VCaP (cell line): ENCODE measurements at regions not wholly inside any gene's neighbourhood (a gene's known extent, or its start where the extent isn't known, plus 50 kb on each side); places are given as distances from the start of the nearest gene placed in this dataset.
"Not testable (repeated sequence)": the region's sequence is repeated elsewhere in the genome, so short reads cannot be mapped to it uniquely, and the experiment has no call there.

Experiments used
- H3K27ac ChIP-seq: fragments of 450-650 bp; 2 replicates; pipeline ENCODE4 v1.5.1; 2017
- TF ChIP-seq, protein P1 (sequence below): fragments of 450-650 bp; conservative IDR thresholded peaks from 2 replicates; pipeline ENCODE4 v1.5.1; 2017; ENCODE audit warnings: mild to moderate bottlenecking, moderate library complexity

DNA sequence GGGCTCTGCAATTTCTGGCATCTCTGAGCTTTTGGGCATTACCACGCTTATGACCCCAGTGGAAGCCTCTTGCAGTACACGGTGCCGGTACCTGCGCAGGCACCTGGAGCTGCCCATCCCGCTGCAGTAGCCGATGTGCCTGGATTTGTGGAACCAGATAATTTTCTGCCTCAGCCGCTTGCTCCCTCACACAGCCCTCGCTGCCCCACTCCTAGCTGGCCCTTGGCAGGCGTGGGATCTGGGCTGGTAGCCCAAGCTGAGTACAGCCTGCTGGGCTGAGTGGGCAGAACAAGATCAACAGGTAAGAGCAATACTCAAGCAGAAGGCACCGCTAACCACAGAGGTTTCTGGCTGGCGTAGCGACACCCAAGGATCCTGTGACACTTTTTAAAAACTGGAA, 1808.8 kb upstream of the ACO1 start:
- H3K27ac ChIP-seq: no peak overlapping the region
- TF ChIP-seq, protein P1, sequence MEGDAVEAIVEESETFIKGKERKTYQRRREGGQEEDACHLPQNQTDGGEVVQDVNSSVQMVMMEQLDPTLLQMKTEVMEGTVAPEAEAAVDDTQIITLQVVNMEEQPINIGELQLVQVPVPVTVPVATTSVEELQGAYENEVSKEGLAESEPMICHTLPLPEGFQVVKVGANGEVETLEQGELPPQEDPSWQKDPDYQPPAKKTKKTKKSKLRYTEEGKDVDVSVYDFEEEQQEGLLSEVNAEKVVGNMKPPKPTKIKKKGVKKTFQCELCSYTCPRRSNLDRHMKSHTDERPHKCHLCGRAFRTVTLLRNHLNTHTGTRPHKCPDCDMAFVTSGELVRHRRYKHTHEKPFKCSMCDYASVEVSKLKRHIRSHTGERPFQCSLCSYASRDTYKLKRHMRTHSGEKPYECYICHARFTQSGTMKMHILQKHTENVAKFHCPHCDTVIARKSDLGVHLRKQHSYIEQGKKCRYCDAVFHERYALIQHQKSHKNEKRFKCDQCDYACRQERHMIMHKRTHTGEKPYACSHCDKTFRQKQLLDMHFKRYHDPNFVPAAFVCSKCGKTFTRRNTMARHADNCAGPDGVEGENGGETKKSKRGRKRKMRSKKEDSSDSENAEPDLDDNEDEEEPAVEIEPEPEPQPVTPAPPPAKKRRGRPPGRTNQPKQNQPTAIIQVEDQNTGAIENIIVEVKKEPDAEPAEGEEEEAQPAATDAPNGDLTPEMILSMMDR: no peak

DNA sequence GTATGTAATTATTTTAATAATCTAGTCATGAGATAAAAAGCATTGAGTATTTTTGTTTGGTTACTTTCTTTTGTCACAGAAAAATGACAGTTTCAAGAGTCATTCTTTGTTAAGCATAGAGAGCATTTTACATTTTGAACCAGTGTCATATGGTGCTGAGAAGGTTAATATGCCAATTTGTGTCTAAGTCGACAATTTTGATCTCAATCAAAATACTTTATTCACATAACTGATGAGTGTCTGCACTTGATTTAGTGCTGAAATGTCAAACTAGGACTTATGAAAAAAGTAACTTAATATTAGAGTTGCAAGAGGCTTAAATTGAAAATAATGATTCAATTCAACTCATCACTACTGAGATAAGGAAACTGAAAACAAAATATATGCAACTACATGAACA, 1804.6 kb upstream of the ACO1 start:
- TF ChIP-seq, protein P1: no peak
- no peak overlapping the region for H3K27ac ChIP-seq

DNA sequence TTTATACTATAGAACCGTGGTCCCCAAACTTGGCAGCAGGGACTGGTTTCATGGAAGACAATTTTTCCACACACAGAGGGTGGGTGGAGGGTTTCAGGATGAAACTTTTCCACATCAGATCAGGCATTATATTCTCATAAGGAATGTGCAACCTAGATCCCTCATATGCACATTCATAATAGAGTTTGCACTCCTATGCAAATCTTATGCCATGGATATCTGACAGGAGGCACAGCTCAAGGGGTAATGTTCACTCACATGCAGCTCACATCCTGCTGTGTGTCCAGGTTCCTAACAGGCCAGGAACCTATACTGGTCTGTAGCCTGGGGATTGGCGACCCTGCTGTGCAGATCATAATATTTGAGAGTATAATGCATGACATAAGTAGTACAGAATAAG, 1802.2 kb upstream of the ACO1 start:
- TF ChIP-seq, protein P1: no peak
- H3K27ac ChIP-seq: no peak overlapping the region

DNA sequence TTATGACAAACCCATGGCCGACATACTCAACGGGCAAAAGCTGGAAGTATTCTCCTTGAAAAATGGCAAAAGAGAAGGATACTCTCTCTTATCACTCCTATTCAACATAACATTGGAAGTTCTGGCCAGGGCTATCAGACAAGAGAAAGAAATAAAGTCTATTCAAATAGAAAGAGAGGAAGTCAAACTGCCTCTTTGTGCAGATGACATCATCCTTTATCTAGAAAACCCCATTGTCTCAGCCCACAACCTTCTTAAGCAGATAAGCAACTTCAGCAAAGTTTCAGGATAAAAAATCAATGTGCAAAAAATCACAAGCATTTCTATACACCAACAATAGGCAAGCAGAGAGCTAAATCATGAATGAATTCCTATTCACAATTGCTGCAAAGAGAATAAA, 1799.9 kb upstream of the ACO1 start:
- no peak overlapping the region for H3K27ac ChIP-seq
- TF ChIP-seq, protein P1: no peak

DNA sequence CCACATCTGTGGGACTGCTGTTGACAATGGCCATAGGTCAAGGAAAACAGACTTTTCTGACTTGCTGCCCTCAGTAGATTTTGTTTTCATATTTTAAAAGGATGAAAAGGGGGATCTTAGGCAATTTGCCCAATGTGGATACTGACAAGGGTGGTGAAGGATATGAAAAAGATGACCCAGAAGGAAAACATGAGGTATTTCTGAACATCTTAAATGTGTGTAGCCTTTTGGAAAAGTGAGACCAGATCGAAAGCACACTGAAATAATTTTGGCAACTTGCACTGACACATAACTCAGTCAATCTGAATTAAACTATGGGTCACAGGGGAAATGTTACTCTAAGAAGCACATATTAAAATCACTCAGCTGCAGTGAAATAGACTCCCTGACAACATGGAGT, 1793.0 kb upstream of the ACO1 start:
- TF ChIP-seq, protein P1: no peak

DNA sequence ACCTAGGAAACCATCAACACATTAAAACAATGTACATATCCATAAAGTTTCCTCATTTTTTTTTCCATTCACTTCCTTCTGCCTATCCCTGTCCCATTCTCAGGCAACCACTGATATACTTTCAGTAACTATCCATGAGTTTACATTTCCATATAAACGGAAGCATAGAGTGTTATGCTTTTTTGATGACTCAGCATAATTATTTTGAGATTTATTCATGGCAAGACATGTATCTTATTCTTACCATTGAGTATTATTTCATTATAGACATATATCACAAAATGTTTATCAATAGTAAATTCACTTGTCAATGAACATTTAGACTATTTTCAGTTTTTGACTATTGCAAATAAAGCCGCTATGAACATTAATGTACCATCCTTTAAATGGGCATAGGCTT, 1786.8 kb upstream of the ACO1 start:
- H3K27ac ChIP-seq: no peak overlapping the region
- TF ChIP-seq, protein P1: no peak

More for the DNA sequence above, 1793.0 kb upstream of the ACO1 start:
- H3K27ac ChIP-seq: no peak overlapping the region

DNA sequence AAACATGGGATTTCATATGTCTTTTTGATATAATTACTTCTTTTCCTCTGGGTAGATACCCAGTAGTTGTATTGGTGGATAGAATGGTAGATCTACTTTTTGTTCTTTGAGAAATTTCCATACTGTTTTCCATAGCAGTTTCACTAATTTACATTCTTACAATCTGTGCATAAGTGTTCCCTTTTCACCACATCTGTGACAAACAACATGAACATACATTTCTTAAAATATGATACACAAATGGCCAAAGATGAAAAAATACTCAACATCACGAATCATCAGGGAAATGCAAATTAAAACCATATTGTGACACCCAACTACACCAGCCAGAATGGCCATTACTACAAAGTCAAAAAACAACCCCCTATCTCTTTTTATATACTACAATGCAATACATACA, 1778.5 kb upstream of the ACO1 start:
- TF ChIP-seq, protein P1: no peak
- H3K27ac ChIP-seq: no peak overlapping the region

DNA sequence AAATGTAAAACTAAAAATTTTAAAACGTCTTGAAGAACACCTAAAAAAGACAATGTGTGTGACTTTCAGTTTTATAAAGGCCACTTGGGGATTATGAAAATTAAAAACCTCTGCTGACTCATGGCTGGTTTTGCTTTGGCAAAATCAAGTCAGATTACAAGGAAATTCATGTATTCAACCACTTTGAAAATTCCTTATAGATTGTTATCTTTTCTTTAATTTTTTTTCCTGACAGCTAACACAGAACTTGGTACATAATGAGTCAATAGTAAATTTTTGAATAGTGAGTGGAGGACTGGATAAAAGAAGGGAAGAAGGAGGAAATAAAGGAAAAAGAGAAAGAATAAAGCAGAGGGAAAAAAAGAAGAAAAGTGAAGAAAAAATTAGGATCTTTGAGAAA, 1774.7 kb upstream of the ACO1 start:
- no peak overlapping the region for H3K27ac ChIP-seq
- TF ChIP-seq, protein P1: no peak

DNA sequence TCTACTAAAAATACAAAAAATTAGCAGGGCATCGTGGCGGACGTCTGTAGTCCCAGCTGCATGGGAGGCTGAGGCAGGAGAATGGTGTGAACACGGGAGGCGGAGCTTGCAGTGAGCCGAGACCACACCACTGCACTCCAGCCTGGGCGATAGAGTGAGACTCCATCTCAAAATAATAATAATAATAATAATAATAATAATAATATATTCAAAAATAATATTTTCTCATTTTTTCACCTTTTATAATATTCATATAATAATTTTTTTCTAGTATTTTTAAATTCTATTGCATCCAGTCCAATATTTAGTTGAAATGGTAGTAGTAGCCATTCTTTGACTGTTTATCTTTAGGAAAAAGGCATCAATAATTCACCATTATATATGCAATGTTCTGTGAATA, 1767.7 kb upstream of the ACO1 start:
- H3K27ac ChIP-seq: not testable (repeated sequence)
